ENCODE measurements at regions not wholly inside any gene's neighbourhood (a gene's known extent, or its start where the extent isn't known, plus 50 kb on each side); places are given as distances from the start of the nearest gene placed in this dataset.
"Not testable (repeated sequence)": the region's sequence is repeated elsewhere in the genome, so short reads cannot be mapped to it uniquely, and the experiment has no call there.

GRCh38 chr6:166802401-166802800, 153.9 kb downstream of the RNASET2 start:
- no peak for DNase-seq

GRCh38 chr6:166800137-166800536, 156.2 kb downstream of the RNASET2 start:
- DNase-seq: no peak

- DNase-seq: no peak
These were observed 157.7 kb downstream of the RNASET2 start for GRCh38 chr6:166798652-166799051.

GRCh38 chr6:166796610-166797009, 159.7 kb downstream of the RNASET2 start:
- DNase-seq: no peak

DNA sequence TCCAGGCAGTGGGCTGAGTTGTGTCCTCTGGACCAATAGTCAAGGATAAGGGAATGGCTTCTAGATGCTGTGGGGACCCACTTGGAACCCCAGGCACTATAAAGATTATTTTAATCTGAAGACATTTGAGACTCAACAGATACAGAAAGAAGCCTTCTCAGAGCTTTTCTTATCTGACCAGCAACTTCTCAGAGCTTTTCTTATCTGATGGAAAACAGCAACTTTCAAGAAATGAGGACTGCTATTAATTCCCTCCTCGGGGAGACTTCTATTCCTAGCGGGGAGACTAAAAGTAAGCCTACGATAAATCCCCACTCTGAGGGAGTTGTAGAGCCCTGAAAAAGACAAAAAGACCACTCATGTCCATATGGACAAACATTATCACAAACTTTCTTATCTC, 160.5 kb downstream of the RNASET2 start:
- no peak for DNase-seq

- not testable (repeated sequence) for DNase-seq
These were observed 163.8 kb upstream of the RPS6KA2 start for GRCh38 chr6:166790808-166791207.

DNA sequence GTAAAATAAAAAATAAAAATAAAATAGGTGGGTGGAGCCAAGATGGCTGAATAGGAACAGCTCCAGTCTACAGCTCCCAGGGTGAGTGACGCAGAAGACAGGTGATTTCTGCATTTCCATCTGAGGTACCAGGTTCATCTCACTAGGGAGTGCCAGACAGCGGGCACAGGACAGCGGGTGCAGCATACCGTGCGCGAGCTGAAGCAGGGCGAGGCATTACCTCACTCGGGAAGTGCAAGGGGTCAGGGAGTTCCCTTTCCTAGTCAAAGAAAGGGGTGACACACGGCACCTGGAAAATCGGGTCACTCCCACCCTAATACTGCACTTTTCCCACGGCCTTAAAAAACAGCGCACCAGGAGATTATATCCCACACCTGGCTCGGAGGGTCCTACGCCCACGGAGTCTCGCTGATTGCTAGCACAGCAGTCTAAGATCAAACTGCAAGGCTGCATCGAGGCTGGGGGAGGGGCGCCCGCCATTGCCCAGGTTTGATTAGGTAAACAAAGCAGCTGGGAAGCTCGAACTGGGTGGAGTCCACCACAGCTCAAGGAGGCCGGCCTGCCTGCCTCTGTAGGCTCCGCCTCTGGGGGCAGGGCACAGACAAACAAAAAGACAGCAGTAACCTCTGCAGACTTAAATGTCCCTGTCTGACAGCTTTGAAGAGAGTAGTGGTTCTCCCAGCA, 161.9 kb upstream of the RPS6KA2 start:
- DNase-seq: not testable (repeated sequence)

DNA sequence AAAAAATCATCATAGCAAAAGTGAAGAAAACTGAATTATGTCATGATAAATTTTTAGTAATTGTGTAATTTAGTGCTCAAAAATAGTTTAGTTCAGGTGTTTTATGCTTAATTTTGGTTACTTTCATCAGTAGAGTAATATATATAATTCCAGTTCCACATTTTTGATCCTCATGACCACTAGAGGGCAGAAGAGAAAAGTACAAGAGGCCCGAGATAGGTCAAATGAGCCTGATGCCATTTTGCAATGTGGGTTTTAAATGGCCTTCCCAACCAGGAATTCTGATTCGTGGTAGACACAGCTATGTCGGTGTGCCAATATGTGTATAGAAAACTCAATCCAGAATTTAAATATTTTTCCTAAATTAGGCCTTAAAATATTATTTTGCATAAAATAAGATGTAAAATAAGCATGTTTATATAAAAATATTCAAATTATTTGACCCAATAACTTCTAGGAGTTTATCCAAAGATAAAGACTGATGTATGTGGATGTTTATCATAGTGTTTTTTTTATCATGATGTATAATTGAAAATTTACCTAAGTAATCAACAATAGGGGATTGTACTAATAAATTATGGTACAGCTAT, 159.7 kb upstream of the RPS6KA2 start:
- DNase-seq: peak; percentile 19 to 77

DNA sequence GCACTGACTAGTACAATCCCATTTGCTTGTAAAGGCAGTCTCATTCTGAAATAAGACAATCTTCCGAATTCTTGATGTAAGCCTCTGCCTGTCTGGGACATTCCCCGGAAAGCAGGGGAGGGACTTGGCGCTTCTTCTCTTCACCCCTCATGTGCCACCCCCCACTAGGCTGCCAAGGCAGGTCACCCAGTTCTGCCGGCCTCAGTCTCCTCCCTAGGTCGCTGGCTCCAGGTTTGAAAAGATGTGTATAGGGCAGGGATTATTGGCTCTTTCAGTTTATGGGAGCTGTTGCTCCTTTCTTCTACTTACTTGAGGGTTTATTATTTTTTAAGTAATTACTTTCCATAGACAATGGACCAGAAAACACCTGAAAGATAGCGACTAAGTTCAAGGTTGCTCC, 158.1 kb upstream of the RPS6KA2 start:
- no peak for DNase-seq

- DNase-seq: no peak
These were observed 157.6 kb upstream of the RPS6KA2 start for GRCh38 chr6:166784691-166785090.

DNA sequence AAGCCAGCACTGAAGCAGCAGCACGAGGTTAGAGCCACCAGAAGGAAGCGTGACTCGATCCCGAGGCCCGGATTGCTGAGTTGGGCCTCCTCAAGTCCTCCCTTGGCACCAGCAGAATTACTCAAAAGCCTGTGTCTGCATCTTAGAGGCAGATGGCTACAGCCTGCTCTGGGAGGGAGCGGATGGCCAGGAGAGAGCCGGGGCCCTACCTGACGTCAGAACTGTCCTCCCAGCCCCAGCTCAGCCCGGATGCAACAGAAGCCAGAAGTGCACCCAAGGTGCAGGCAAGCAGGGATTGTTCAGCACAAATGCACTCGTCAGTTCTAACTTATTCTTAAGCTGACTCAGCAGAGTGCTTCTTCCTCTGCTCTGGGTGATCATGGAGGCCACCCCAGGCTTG, 155.5 kb upstream of the RPS6KA2 start:
- no peak for DNase-seq

GRCh38 chr6:166781331-166781730, 154.3 kb upstream of the RPS6KA2 start:
- no peak for DNase-seq

DNA sequence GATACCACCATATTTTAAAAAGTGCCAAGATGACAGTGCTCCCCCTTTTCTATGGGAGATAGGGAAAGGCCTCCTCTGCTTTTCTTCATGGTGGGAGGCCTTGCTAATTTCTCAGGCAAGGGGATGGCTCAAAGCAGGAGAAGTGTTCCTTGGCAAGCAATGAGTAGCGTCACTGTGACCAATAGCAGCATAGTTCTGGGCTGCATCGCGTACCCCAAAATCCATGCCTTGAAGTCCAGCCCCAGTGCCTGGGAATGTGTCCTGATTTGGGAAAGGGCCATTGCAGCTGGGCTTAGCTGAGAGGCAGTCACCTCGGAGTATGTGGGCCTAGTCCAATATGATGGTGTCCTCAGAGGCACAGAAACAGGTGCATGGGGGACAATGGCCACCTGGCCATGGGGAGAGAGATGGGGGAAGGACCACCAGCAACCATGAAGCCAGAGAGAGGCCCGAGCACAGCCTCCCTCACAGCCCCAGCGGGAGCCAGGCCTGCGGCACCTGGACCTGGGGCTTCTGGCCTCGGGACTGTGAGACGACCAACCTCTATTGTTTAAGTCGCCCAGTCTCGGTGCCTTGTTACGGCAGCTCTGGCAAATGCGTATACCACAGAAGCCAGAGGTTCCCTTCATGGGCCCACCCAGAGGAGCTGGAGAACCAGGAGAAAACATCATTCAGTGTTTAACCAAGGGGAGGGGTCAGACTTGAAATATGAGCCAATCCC, 153.1 kb upstream of the RPS6KA2 start:
- no peak for DNase-seq

GRCh38 chr6:166779381-166779780, 152.3 kb upstream of the RPS6KA2 start:
- no peak for DNase-seq

DNA sequence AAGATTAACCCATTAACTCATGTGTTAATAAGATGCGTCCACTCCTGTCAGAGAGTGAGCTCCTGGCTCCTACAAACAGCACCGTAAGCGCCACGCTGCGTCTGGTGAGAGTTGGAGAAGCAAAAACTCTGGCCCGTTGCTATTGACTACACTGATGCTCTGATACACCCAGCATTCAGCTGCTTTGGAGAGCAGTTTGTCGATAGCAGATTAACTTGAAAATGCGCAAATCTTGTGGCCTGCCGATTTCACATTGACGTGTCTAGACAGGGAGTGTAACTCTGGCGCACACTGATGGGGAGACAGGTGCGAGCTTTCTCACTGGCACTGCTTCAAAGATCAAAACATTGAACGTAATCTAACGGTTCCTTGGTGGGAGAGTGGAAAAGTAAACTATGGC, 151.7 kb upstream of the RPS6KA2 start:
- no peak for DNase-seq

GRCh38 chr6:166778046-166778445, 151.0 kb upstream of the RPS6KA2 start:
- DNase-seq: no peak

DNA sequence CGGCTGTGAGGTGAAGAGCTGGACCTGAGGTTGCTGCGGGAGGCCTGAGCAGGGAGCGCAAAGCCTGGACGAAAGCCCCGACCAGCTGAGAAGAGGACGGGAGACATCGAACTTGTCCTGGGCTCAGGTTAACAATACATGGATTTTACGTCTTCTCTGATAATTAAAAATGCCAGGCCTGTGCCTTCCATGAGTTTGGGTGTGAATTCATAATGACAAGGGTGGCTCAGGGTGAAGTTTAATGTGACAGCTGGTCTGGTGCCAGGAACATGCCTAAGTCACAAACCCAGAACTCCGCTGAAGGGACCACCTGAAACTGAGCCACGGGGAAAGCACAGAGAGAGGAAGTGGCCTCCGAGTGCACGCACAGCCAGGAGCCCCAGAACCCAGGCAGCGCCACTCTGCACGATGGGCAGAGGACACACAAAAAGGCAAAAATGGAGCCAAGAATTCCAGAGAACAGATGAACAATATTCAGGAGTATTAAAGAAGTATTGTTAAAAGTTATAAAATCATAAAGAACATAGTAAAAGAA, 150.1 kb upstream of the RPS6KA2 start:
- no peak for DNase-seq

DNA sequence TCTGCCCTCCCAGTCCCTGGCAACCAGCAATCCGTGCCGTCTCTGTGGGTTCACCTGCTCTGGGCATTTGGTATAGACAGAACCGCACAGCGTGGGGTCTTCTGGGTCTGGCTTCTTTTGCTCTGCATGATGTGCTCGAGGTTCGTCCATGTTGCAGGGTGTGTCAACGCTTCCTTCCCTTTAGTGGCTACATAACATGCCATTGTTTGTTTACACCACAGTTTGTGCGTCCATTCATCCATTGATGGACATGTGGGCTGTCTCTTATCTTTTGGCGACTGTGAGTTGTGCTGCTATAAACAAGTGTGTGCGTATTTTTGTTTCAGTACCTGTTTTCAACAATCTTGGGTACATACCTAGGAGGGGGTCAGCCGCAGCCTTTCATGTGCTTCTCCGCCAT, 149.5 kb upstream of the RPS6KA2 start:
- DNase-seq: no peak

DNA sequence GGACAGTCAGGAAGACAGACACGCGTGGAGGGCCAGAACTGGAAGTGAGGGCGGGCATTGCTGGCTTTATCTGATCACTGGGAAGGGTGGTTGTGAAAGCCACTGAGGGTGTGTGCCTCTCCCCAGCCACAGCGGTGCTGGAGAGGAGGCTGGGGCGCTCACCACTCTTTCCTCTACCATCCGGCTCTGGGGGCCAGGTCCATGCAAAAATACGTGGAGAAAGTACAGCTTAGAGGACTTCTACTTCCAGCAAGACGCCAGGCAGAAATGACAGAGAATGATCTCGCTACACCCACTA, 148.8 kb upstream of the RPS6KA2 start:
- DNase-seq: no peak

DNA sequence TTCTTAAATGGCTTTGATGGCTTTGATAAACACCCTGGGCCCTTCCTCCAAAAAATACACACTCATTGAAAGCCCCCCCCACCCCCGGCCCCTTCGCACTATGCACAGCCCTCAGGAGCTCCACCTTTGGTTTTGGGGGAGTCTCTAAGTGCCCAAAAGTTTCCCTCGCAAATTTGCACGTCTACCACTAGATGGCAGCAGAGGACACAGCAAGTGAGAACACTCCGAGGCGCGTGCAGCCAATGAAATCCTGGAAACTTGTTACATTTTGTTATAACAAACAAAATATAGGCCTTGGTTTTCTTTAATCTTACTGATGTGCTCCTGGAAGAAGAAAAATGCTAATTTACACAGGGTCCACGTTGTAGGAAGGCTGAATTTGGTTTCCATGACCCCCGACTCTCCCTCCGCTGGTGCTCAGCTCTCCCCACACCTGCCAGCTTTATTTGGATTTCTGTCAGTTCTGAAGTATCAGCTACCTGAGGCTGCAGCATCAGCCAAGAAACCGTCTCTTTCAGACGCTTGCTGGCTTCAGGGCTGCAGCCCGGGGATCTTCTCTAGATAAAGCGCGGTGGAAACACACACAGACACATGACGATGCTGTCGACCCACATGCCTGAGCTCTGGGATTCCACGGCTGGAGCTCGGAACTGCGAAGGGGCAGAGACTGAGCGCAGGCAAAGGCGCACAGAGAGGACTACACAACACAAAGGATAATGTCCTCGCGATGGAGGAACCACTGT, 148.3 kb upstream of the RPS6KA2 start:
- DNase-seq: peak; percentile 62 to 79

- no peak for DNase-seq
These were observed 147.7 kb upstream of the RPS6KA2 start for GRCh38 chr6:166774770-166775169.

GRCh38 chr6:166774292-166774691, 147.2 kb upstream of the RPS6KA2 start:
- DNase-seq: no peak

- DNase-seq: no peak
These were observed 145.5 kb upstream of the RPS6KA2 start for GRCh38 chr6:166772518-166772917.

DNA sequence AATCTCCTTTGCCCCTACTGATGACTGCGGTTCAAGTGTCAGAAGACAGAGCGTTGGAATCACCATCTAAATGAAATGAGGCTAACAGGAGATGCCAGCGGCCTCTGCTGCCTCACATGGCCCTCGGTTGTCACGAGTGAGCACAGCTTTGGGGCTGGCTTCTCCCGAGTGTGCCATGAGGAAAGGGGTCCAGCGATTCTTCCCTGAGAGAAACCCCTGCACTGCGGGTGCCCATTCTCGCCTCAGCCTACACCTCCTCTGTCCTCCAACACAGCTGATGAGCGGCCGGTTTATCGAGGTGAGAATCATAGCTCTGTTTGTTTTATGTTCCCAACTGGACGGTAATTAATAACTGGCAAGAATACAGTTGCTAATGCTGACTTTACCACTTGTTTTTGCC, 144.7 kb upstream of the RPS6KA2 start:
- DNase-seq: no peak

Measured in CD4-positive, alpha-beta T cell treated with Interferon alpha-2 for 1 hour (primary cell).